ENCODE measurements at regions not wholly inside any gene's neighbourhood (a gene's known extent, or its start where the extent isn't known, plus 50 kb on each side); places are given as distances from the start of the nearest gene placed in this dataset.

- no peak for DNase-seq (ENCODE audit: low read depth)
- in situ Hi-C loops (cut with HindIII; ENCODE audit: low sequenced_read_pairs), result no loop called here
- H3K4me3 ChIP-seq (ENCODE audit: low read depth, low read length), result no peak overlapping the region
- TF ChIP-seq CTCF (IDR thresholded peaks at IDR 0.05; ENCODE audit: low read depth, low read length, missing control alignments), result no peak
These were observed 343.2 kb downstream of the ACTL7B start for GRCh38 chr9:108512426-108513173.

- in situ Hi-C loops (cut with HindIII; ENCODE audit: low sequenced_read_pairs), result no loop called here
- H3K4me3 ChIP-seq (ENCODE audit: low read depth, low read length), result no peak overlapping the region
- TF ChIP-seq CTCF (IDR thresholded peaks at IDR 0.05; ENCODE audit: low read depth, low read length, missing control alignments), result no peak
- no peak for DNase-seq (ENCODE audit: low read depth)
These were observed 344.5 kb downstream of the ACTL7B start for GRCh38 chr9:108511307-108511706.

GRCh38 chr9:108496846-108497245 is 358.9 kb downstream of the ACTL7B start:
- in situ Hi-C loops (cut with HindIII; ENCODE audit: low sequenced_read_pairs), result loop anchor here (5.0 kb wide), 1 partner anchor 45 kb away; no protein-coding TSS in a partner anchor
- no peak for DNase-seq (ENCODE audit: low read depth)
- no peak overlapping the region for H3K4me3 ChIP-seq (ENCODE audit: low read depth, low read length)
- TF ChIP-seq CTCF (IDR thresholded peaks at IDR 0.05; ENCODE audit: low read depth, low read length, missing control alignments), result no peak

GRCh38 chr9:108489567-108489966 is 366.2 kb downstream of the ACTL7B start:
- no peak for DNase-seq (ENCODE audit: low read depth)
- in situ Hi-C loops (cut with HindIII; ENCODE audit: low sequenced_read_pairs), result no loop called here
- TF ChIP-seq CTCF (IDR thresholded peaks at IDR 0.05; ENCODE audit: low read depth, low read length, missing control alignments), result no peak
- no peak overlapping the region for H3K4me3 ChIP-seq (ENCODE audit: low read depth, low read length)

- no peak for TF ChIP-seq CTCF (IDR thresholded peaks at IDR 0.05; ENCODE audit: low read depth, low read length, missing control alignments)
- in situ Hi-C loops (cut with HindIII; ENCODE audit: low sequenced_read_pairs), result no loop called here
- H3K4me3 ChIP-seq (ENCODE audit: low read depth, low read length), result no peak overlapping the region
- DNase-seq (ENCODE audit: low read depth), result no peak
These were observed 369.0 kb downstream of the ACTL7B start for GRCh38 chr9:108486831-108487230.

- in situ Hi-C loops (cut with HindIII; ENCODE audit: low sequenced_read_pairs), result no loop called here
- no peak for TF ChIP-seq CTCF (IDR thresholded peaks at IDR 0.05; ENCODE audit: low read depth, low read length, missing control alignments)
- H3K4me3 ChIP-seq (ENCODE audit: low read depth, low read length), result no peak overlapping the region
- DNase-seq (ENCODE audit: low read depth), result no peak
These were observed 371.3 kb downstream of the ACTL7B start for GRCh38 chr9:108484468-108484867.

Data from astrocyte of the cerebellum (primary cell).